ENCODE measurements at regions not wholly inside any gene's neighbourhood (a gene's known extent, or its start where the extent isn't known, plus 50 kb on each side); places are given as distances from the start of the nearest gene placed in this dataset.

DNA sequence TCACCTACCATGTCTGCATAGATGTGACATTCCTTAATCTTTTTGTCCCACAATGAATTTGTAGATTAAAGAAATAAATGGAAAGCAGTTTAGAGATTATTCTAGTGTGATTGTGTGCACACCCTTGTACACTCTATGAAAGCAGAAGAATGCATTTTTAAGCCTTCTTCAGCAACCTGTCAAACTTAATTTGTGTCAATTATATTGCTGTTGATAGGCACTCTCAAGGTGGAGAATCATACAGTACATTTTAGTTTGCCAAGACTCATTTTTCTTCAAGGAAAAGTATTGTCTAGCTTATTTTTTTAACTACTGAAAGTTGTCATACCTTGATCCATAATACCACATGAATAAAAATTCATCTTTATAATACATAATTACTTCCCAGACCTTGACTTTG, 1898.9 kb downstream of the OLFM4 start:
- FAIRE-seq, result no peak
- no peaks in the 10 kb centered on the region for H3K4me1 ChIP-seq (ENCODE audit: control insufficient read depth in 2 of 3, insufficient read depth in 2 of 3, low read depth in 1 of 3, low read length in 3 of 3)
- H3K36me3 ChIP-seq (ENCODE audit: control insufficient read depth in 2 of 3, insufficient read depth in 3 of 3, low read length in 3 of 3), result no peaks in the 10 kb centered on the region
- TF ChIP-seq CTCF (IDR thresholded peaks at IDR 0.05; ENCODE audit: borderline replicate concordance, extremely low read depth, insufficient read depth), result no peak
- H3K9me3 ChIP-seq (ENCODE audit: control insufficient read depth in 2 of 3, insufficient read depth in 1 of 3, low read length in 3 of 3), result peaks cover 0 to 3% (median 0%) of the 10 kb centered on the region in 3 donors
- no peak for DNase-seq
- no peak overlapping the region for H3K27ac ChIP-seq (ENCODE audit: low read depth in 2 of 2, low read length in 2 of 2)
- H3K4me3 ChIP-seq (ENCODE audit: low read length in 3 of 3), result no peak overlapping the region
- H3K9ac ChIP-seq (ENCODE audit: low read length in 3 of 3), result no peak overlapping the region
- intact Hi-C loops (cut with DNase I), result no loop called here
- H3K27me3 ChIP-seq (ENCODE audit: control insufficient read depth, insufficient read depth, low read length), result no peaks in the 10 kb centered on the region

DNA sequence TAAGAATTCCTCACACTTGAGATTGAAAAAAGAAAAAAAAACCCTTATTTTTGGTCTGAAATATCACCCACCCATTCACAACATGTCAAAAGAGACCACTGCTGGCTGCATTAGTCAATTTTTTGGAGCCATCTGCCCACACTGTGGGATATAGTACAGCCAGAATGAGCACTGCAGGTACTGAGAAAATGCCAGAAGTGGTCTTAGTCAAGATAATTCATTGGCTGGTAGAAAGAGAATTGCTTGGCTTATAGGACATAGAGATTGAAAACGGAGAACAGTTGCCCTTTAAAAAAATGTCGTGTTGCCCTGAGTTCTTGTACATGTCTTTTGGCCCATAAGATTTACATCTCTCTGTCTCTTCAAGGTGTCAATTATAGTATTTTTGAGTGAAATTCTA, 1899.5 kb downstream of the OLFM4 start:
- no peaks in the 10 kb centered on the region for H3K4me1 ChIP-seq (ENCODE audit: control insufficient read depth in 2 of 3, insufficient read depth in 2 of 3, low read depth in 1 of 3, low read length in 3 of 3)
- intact Hi-C loops (cut with DNase I), result no loop called here
- FAIRE-seq, result no peak

DNA sequence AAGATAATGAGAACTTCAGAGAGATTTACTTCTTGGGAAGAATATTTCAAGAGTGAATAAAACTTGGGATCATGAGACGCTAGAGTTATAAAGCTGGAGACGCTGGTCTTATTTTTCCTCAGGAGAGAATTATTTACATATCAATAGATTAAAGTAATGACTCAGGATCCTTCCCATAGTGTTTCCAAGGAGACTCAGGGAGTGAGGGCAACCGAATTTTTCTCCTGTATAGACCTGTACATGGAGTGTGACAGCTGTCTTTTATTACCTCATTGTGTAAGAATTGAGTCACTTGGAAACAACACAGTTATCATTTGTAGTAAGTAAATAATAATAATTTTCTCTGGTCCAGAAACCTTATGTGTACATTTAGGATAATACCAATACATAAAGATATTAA, 1905.5 kb downstream of the OLFM4 start:
- no peak for DNase-seq
- Histone ChIP-seq H3K27me3 (ENCODE audit: control insufficient read depth, insufficient read depth, low read length) (no peaks in the 10 kb centered on the region), H3K4me1 (ENCODE audit: control insufficient read depth in 2 of 3, insufficient read depth in 2 of 3, low read depth in 1 of 3, low read length in 3 of 3) (no peaks in the 10 kb centered on the region), H3K27ac (ENCODE audit: low read depth in 2 of 2, low read length in 2 of 2) (no peak overlapping the region), H3K9ac (ENCODE audit: low read length in 3 of 3) (no peak overlapping the region), H3K9me3 (ENCODE audit: control insufficient read depth in 2 of 3, insufficient read depth in 1 of 3, low read length in 3 of 3) (no peaks in the 10 kb centered on the region), H3K4me3 (ENCODE audit: low read length in 3 of 3) (no peak overlapping the region), H3K36me3 (ENCODE audit: control insufficient read depth in 2 of 3, insufficient read depth in 3 of 3, low read length in 3 of 3) (no peaks in the 10 kb centered on the region)
- no peak for FAIRE-seq
- TF ChIP-seq CTCF (IDR thresholded peaks at IDR 0.05; ENCODE audit: borderline replicate concordance, extremely low read depth, insufficient read depth), result no peak
- intact Hi-C loops (cut with DNase I), result no loop called here

More for the DNA sequence above, 1899.5 kb downstream of the OLFM4 start:
- Histone ChIP-seq H3K27ac (ENCODE audit: low read depth in 2 of 2, low read length in 2 of 2) (no peak overlapping the region), H3K9me3 (ENCODE audit: control insufficient read depth in 2 of 3, insufficient read depth in 1 of 3, low read length in 3 of 3) (peaks cover 0 to 3% (median 0%) of the 10 kb centered on the region in 3 donors), H3K9ac (ENCODE audit: low read length in 3 of 3) (no peak overlapping the region), H3K4me3 (ENCODE audit: low read length in 3 of 3) (no peak overlapping the region), H3K27me3 (ENCODE audit: control insufficient read depth, insufficient read depth, low read length) (no peaks in the 10 kb centered on the region), H3K36me3 (ENCODE audit: control insufficient read depth in 2 of 3, insufficient read depth in 3 of 3, low read length in 3 of 3) (no peaks in the 10 kb centered on the region)
- DNase-seq, result no peak
- no peak for TF ChIP-seq CTCF (IDR thresholded peaks at IDR 0.05; ENCODE audit: borderline replicate concordance, extremely low read depth, insufficient read depth)

DNA sequence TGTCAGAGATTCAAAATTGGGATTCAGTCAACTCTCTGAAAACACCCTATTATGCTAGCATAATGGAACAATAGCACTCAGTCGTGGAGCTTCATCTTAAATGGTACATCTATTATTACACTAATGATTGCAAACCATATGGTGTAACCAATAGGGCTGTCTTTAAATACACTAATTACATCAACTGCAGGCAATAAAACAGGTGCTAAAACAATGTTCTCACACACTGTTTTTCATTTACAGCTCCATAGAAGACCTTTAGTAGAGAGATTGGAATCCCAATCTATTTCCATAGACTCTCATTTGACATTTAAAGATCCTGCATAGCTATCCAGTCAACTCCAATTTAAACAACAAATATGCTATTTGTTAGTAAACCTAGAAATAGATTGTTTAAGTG, 1917.4 kb downstream of the OLFM4 start:
- Histone ChIP-seq H3K36me3 (ENCODE audit: control insufficient read depth in 2 of 3, insufficient read depth in 3 of 3, low read length in 3 of 3) (no peaks in the 10 kb centered on the region), H3K4me1 (ENCODE audit: control insufficient read depth in 2 of 3, insufficient read depth in 2 of 3, low read depth in 1 of 3, low read length in 3 of 3) (no peaks in the 10 kb centered on the region), H3K27me3 (ENCODE audit: control insufficient read depth, insufficient read depth, low read length) (no peaks in the 10 kb centered on the region), H3K4me3 (ENCODE audit: low read length in 3 of 3) (no peak overlapping the region), H3K27ac (ENCODE audit: low read depth in 2 of 2, low read length in 2 of 2) (no peak overlapping the region), H3K9me3 (ENCODE audit: control insufficient read depth in 2 of 3, insufficient read depth in 1 of 3, low read length in 3 of 3) (no peaks in the 10 kb centered on the region), H3K9ac (ENCODE audit: low read length in 3 of 3) (no peak overlapping the region)
- intact Hi-C loops (cut with DNase I), result no loop called here
- FAIRE-seq (no peak), DNase-seq (no peak)
- no peak for TF ChIP-seq CTCF (IDR thresholded peaks at IDR 0.05; ENCODE audit: borderline replicate concordance, extremely low read depth, insufficient read depth)

Measured in kidney (tissue), 13 donors.